ENCODE measurements at regions not wholly inside any gene's neighbourhood (a gene's known extent, or its start where the extent isn't known, plus 50 kb on each side); places are given as distances from the start of the nearest gene placed in this dataset.

- TF ChIP-seq POLR2A (IDR thresholded peaks at IDR 0.05) (no peak), CTCF (IDR thresholded peaks at IDR 0.05 in 8 of 11, conservative IDR thresholded peaks at IDR 0.05 in 3 of 11) (no peak), POLR2AphosphoS5 (IDR thresholded peaks at IDR 0.05) (no peak)
Measured at GRCh38 chr18:46395795-46396194, 261.2 kb downstream of the LOXHD1 start.

All from spleen (tissue), 7 donors.